GM18867 (cell line): ENCODE measurements at regions not wholly inside any gene's neighbourhood (a gene's known extent, or its start where the extent isn't known, plus 50 kb on each side); places are given as distances from the start of the nearest gene placed in this dataset.
"Not testable (repeated sequence)": the region's sequence is repeated elsewhere in the genome, so short reads cannot be mapped to it uniquely, and the experiment has no call there.

Experiments
- ATAC-seq: cut with Tn5 transposase; IDR thresholded peaks from one replicate; pipeline ENCODE4 v1.9.1; 2021; ENCODE audit warnings: mild to moderate bottlenecking, moderate library complexity; ENCODE audit not compliant: unreplicated experiment

DNA sequence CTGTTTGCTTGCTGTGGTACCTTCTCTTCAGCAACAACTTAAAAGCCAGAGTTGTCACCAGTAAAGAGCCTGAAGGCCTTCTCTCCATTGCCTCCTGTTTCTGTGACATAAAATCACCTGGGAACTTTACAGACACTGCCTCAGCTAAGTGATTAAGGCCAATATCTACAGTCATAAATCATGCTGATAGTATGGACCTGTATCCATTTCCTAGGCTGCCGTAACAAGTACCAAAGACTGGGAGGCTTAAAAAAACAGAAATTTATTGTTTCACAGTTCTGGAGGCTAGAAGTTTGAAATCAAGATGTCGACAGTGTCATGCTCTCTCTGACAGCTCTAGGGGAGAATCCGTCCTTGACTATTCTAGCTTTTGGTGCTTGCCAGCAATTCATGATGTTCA, 108.4 kb upstream of the UNC5B start:
- ATAC-seq: no peak

DNA sequence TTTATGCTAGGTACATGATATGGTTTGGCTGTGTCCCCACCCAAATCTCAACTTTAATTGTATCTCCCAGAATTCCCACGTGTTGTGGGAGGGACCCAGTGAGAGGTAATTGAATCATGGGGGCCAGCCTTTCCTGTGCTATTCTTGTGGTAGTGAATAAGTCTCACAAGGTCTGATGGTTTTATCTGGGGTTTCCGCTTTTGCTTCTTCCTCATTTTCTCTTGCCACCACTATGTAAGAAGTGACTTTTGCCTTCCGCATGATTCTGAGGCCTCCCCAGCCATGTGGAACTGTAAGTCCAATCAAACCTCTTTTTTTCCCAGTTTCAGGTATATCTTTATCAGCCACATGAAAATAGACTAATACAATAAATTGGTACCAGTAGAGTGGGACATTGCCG, 106.2 kb upstream of the UNC5B start:
- not testable (repeated sequence) for ATAC-seq

DNA sequence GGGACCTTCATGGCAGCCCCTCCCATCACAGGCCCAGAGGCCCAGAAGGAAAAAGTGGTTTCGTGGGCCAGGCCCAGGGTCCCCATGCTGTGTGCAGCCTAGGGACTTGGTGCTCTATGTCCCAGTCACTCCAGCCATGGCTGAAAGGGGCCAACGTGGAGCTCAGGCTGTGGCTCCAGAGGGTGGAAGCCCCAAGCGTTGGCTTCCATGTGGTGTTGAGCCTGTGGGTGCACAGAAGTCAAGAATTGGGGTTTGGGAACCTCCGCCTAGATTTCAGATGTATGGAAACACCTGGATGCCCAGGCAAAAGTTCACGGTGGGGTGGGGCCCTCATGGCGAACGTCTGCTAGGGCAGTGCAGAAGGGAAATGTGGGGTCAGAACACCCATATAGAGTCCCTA, 105.3 kb upstream of the UNC5B start:
- not testable (repeated sequence) for ATAC-seq

DNA sequence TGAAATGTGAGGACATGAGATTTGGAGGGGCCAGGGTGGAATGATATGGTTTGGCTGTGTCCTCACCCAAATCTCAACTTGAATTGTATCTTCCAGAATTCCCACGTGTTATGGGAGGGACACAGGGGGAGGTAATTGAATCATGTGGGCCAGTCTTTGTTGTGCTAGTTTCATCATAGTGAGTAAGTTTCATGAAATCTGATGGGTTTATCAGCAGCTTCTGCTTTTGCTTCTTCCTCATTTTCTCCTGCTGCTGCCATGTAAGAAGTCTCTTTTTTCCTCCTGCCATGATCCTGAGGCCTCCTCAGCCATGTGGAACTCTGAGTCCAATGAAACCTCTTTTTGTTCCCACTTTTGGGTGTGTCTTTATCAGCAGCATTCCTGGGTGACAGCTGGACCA, 104.3 kb upstream of the UNC5B start:
- not testable (repeated sequence) for ATAC-seq

DNA sequence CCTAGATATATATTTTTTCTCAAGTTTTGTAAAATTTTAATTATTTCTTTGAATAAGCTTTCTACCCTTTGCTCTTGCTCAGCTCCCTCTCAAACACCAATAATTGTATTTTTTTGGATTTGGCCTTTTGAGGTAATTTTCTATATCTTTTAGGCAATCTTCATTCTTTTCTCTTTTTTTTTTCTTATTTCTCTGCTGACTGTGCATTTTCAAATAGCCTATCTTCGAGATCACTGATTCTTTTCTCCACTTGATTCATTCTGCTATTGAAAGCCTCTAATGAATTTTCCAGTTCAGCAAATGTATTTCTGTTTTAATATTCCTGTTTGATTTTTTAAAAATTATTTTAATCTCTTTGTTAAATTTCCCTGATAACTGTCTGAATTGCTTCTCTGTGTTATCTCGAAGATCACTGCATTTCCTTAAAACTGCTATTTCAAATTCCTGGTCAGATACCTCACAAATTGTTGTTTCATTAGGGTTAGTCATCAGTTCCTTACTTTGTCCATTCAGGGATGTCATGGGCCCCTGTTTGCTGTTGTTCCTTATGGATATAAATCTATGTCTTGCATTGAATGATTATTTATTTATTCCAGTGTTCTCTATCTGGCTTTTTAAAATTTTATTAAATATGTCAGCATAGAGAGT, 100.1 kb upstream of the UNC5B start:
- ATAC-seq: no peak

DNA sequence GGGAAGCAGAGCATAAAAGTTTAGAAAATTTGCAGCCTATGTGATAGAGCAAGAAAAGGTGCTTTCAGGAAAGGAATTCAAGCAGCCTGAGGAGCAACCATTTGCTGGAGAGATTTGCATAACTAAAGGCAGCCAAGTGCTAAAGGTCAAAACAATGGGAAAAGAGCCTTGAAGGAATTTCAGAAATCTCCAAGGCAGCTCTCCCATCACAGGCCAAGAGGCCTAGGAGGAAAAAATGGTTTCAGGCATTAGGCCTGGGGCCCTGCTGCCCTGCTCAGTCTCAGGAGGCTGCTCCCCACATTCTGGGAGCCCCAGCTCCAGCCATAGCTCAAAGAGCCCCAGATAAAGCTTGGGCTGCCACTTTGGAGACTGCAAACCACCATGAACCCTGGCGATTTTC, 95.9 kb upstream of the UNC5B start:
- ATAC-seq: no peak

DNA sequence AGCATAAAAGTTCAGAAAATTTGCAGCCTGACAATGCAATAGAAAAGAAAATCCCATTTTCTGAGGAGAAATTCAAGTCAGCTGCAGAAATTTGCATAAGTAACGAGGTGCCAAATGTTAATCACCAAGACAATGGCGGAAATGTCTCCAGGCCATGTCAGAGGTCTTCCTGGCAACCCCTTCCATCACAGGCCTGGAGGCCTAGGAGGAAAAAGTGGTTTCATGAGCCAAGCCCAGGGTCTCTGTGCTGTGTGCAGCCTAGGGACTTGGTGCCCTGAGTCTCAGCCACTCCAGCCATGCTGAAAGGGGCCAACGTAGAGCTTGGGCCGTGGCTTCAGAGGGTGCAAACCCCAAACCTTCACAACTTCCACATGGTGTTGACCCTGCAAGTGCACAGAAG, 94.8 kb upstream of the UNC5B start:
- not testable (repeated sequence) for ATAC-seq

DNA sequence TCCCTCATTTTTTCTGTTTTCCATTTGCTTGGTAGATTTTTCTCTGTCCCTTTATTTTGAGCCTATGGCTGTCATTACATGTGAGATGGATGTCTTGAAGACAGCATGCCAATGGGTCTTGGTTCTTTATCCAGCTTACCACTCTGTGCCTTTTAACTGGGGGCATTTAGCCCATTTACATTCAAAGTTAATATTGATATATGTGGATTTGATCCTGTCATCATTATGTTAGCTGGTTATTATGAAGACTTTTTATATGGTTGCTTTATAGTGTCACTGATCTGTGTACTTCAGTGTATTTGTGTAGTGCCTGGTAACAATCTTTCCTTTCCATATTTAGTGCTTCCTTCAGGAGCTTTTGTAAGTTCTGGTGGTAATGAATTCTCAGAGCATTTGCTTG, 89.3 kb upstream of the UNC5B start:
- ATAC-seq: no peak

DNA sequence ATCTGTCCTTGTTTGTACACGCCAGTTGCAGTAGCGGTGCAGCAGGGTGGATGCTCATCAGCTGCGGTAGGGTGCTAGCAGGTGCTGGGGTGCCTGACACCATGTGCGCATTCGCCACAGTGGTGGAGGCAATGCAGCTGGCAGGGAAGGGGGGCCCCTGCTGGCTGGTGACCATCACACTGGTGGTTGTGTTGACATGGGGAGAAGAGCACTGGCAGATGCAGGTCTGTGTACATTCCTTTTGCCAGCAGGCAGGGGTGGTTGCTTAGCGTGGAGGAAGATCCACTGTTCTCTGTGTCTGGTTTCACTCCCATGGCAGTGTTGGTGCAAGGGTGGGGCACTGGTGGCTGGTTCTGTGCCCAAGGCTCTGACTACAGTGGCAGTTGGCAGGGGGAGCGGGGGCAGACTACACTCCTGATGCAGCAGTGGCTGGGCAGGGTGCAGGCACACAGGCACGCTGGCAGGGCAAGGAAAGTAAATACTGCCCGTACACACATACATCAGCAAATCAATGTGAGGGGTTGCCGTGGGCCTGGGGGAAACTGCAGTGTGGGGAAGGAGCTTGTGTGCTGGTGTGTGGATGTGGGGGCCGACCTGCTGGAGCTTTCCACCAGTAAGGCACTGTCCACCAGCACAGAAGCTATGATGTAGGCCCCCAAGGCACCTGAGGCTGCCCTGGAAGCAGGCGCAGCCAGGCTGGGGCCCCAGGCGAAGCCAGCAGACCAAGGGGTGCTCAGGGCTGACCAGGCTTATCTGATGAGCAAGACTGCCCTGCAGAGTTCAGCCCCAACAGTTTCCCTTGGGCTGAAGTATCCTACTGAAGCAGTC, 87.2 kb upstream of the UNC5B start:
- ATAC-seq: no peak

DNA sequence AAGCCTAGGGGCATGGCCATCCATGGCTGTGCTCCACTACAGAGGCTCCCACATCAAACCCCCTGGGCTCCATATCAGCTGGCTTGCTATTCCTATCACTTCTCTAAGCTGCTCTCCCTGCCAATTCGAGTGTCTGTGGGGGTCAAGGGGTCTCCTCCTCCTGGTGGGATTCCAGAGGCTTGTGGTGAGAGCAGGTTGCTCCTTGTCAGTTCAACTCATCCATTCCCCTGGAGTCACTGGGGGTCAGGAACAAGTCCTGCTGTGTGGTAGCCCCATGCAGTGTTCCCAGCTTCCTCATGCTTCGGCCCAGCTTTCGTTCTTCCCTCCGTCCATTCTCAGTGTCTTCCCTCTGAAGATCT, 86.6 kb upstream of the UNC5B start:
- no peak for ATAC-seq

DNA sequence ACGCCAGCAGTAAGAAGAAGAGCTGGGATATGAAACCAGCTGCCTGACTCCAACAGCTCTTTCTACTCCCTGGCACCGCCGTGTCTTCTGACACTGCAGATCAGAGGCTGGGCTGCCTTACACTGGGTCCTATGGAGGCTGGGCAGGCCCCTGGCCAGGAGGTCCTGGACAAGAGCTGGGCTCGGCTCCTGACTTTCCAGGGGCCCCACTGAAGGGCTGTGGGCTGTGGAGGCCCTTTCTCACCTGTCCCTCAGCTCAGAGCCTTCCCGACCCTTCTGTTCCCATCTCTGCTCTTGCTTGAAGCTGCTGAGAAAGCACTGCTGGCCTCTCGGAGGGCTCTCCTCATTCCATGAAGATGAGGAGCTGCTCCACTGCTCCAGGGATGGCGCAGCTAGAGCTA, 85.9 kb upstream of the UNC5B start:
- ATAC-seq: no peak

DNA sequence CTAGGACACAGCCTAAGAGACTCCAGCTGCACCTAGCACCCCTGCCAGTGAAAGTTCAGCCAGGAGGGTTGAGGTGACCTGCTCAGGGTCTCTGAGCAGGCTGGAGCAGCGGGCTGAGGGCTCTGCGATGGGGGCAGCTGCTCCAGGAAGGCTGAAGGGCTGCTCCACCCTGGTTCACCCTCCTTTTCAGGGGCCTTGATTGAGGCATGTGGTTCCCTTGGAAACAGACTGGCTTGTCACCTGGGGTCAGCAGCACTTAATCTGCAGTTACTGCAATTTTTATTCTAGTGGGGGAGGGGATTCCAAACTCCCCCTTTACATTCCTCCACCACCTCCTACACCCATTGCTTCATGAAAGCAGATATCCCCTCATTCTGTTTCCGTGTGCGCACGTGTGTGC, 85.3 kb upstream of the UNC5B start:
- no peak for ATAC-seq

DNA sequence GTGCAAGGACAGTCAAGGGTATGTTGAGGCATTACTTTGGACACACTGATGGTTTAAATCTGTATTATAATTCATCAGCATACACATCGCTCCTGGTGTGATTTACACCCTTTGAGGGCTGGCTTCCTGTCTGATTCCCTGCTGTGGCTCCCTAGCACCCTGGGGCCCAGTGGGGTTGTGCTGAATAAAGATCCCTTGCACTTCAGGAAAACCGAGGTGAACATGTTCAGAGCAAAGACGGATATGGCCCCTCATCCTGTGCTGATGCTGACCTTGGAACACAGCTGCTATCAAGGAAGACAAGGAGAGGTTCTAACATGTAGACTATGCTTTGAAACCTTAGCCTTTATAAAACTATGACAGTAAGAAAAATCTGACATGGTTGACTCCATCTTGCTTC, 84.6 kb upstream of the UNC5B start:
- ATAC-seq: no peak

DNA sequence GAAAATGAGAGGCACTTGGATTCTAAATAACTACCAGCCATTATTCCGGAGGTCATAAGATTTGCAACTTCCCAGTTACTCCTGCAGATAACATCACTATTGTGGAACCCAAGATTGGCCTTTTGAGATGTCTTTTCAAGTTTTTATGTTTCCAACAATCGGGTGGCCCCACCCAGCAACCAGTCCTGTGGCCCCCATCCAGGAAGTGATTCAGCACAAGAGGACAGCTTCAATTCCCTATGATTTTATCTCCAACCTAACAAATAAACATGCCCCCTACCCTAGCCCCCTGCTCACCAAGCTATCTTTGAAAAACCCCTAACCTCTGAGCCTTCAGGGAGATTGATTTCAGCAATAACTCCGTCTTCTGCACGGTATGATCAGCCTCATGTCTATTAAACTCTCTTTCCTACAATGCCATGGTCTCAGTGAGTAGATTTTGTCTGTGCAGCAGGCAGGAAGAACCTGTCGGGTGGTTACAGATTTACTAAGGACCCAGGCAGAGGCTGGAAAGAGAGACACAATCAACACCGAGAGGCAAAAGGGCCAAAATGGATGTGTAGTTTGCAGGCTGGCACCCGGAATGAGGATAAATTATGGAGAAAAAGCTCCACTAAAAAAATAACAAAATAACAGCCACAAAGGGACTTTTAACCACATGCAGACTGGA, 83.9 kb upstream of the UNC5B start:
- no peak for ATAC-seq

DNA sequence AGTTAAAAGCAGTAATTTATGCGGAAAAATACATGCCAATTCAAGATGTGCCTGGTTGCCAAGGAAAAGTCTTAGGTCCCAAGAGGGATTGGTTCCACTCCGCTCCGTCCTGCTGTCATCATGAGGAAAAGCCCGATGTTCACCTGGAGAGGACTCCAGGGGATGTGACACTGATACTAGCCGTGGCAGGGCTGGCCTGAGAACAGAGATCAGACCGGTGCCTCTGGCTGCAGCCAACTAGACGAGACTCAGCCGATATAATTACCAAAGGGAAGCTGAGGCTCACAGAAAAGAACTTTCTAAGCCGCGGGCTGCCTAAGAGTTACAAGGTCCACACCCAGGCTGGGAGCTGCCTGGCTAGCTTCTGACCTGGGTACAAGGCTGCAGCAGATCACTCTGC, 81.3 kb upstream of the UNC5B start:
- no peak for ATAC-seq

DNA sequence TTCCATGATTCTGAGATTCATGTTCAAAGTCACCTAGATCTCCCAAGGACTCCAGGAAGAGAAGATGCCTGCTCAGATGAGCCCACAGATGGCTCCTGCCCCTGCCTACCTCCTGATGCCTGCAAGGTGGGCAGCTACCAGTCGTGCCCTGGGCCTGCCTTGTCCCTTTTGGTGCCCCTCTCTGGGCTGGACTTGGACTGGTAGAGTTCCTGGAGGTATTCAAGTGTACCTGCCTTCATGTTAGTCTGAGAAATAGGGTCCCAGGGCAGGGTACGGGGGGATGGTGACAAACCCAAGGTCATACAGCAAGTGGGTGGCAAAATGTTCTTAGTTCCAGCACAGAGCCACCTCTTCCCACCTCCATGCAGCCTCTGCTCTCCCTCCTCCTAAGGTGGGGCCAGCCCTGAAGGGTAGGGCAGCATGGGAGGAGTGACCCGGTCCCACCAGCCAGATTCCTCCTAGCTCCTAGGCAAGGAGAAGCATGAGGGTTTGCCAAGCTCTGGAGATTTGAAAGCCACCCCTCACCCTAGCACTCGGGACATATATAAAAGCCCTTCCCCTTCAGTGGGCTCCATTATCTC, 80.8 kb upstream of the UNC5B start:
- ATAC-seq: no peak

DNA sequence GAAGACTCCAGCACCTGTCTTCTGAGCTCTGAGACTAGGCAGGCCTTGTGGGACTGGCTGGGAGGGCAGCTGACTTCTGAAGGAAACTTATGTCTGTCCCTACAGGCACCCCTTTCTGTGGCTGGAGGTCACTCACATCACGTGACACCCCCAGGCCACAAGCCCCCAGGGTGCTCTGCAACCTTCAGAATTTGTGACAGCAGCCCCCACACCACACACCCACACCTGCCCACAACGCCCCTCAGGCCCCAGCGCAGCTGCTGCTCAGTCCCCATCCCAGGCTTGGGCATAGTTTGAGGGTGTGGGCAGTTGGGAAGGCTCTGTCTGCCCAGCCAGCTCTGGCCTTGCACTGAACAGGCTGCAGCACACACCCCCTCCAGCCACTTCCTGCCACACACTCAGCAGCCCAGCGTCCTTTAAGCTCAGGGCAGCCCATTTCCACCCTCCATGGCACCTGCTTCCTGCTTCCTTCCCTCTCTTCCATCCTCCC, 80.0 kb upstream of the UNC5B start:
- no peak for ATAC-seq

DNA sequence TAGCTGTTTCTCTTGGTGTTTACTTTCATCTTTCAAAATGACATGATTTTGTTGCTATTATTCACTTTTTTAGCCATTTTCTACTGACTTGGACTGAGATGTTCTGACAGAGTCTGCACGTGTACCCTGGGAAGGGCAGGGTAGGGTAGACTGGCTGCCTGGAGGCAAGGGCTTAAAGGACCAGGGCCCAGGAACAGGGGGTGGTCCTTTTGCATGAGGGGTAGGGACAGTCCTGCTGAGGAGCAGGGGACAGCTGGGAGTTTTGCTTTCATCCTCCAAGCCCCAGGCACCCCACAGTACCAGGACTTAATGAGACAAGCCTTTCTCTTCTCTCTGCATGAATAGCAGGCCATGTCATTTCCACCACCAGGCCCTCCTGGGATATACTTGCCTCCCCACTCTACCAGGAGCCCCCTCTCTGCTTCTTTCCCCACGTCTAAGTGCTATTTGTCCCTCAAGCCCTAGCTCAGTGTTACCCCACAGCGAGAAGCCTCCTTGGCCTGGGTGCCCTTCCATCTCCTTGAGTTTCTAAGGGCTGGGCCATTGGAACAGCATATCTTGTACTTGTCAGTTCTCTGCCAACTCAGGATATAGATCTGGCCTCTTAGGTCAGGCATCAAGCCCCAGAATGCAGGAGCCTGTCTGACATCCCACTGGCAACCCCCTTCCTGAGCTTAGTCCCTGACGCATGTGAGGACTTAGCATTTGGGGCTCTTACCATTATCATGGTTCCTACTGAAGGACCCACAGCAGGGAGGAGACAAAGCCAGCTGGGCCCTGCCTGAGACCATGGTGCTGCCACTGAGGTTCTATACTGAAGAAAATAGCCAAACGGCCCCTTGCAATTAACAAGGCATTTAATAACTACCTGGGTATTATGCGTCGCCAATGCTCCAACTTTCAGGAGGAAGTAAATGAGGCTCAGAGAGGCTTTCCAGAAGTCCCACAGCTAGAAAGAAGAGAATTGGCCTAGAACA, 78.4 kb upstream of the UNC5B start:
- ATAC-seq: no peak

DNA sequence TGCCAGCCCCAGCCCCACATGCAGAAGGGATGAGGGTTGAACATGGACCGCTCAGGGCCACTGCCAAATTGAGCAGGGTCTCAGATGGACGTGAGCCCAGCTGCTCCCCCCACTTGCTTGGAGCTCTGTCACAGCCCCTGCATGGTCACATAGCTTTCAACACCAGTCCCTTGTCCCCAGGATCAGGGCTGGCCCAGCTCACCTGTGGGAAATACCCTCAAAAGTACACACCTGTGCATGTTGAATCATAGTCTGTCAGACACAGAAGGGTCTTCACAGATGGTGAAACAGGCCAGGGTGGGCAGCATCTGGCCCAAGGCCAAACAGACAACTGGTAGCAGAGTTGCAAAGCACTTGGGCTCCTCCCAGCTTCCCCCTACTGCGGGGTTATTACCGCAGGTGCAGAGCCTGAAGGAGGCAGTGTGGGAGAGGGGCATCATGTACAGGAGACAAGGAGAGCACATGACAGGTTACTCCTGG, 77.6 kb upstream of the UNC5B start:
- no peak for ATAC-seq

DNA sequence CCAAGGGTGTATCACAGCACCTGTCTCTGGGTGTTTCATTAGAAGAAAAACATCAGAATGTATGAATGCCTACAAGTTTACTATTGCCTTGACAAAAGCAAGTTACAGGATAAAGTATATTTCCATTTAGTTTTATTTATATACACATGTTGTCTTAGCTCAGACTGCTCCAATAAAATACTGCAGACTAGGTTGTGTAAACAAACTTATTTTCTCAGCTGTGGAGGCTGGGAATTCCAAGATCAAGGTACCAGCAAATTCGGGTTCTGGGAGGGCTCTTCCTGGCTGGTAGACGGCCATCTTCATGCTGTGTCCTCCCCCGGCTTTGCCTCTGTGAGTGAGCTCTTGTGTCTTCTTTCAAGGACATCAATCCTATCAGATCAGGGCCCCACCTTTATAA, 77.1 kb upstream of the UNC5B start:
- no peak for ATAC-seq
